Heart left ventricle (tissue), 16 donors: ENCODE measurements at regions not wholly inside any gene's neighbourhood (a gene's known extent, or its start where the extent isn't known, plus 50 kb on each side); places are given as distances from the start of the nearest gene placed in this dataset.

Source experiments
- ATAC-seq, 4 donors: fragments of 200-7000 bp; cut with Tn5 transposase; one replicate each; pipeline ENCODE4 v1.9.1; 2020 to 2022; ENCODE audit warnings: moderate library complexity in 4 of 4, mild to moderate bottlenecking in 3 of 4, moderate number of reproducible peaks in 1 of 4
- DNase-seq, 5 donors: peaks; one replicate each; pipeline ENCODE4 v3.0.0-alpha.2; 2020
- H3K27ac ChIP-seq, 12 donors: fragments of 200-600 bp; sonication (generic) in 4 of 12; one replicate each; pipeline versions ENCODE4 v1.5.0 to v1.8.0; 2016 to 2022; ENCODE audit warnings: mild to moderate bottlenecking in 2 of 12
- H3K27me3 ChIP-seq, 9 donors: fragments of 200-600 bp; sonication (generic) in 2 of 9; one replicate each; pipeline versions ENCODE4 v1.5.1 to v1.8.0; 2016 to 2022; ENCODE audit warnings: mild to moderate bottlenecking in 3 of 9
- H3K36me3 ChIP-seq, 9 donors: fragments of 200-600 bp; sonication (generic) in 2 of 9; one replicate each; pipeline versions ENCODE4 v1.5.0 to v1.8.0; 2018 to 2022; ENCODE audit warnings: mild to moderate bottlenecking in 2 of 9
- H3K4me1 ChIP-seq, 12 donors: fragments of 200-600 bp; sonication (generic) in 4 of 12; one replicate each; pipeline versions ENCODE4 v1.5.0 to v1.8.0; 2016 to 2022; ENCODE audit warnings: mild to moderate bottlenecking in 3 of 12
- H3K4me3 ChIP-seq, 12 donors: fragments of 200-600 bp; sonication (generic) in 4 of 12; one replicate each; pipeline versions ENCODE4 v1.5.0 to v1.8.0; 2017 to 2022; ENCODE audit warnings: mild to moderate bottlenecking in 9 of 12, moderate library complexity in 4 of 12
- H3K9me3 ChIP-seq, 12 donors: fragments of 200-600 bp; sonication (generic) in 4 of 12; one replicate each; pipeline versions ENCODE4 v1.5.0 to v1.8.0; 2016 to 2022; ENCODE audit warnings: mild to moderate bottlenecking in 1 of 12
- POLR2A ChIP-seq, 2 donors: fragments of 450-650 bp; IDR thresholded peaks; one replicate each; pipeline ENCODE4 v1.6.1; 2017; ENCODE audit warnings: antibody characterized with exemption in 2 of 2, mild to moderate bottlenecking in 2 of 2, moderate library complexity in 2 of 2
- WGBS, 4 donors: extraction: QIAGEN DNeasy Blood & Tissue Kit in 2 of 4; methylation state at CpG; one replicate each; pipeline versions ENCODE4 v1.1.5 to v1.1.7; 2013 to 2018; 5-methylcytosine and 5-hydroxymethylcytosine counted together
- intact Hi-C, 10 donors: fragments of 100-400 bp; cut with DNase I; formaldehyde crosslinking; loops; one replicate each; pipeline versions ENCODE4 v1.11.1 to v1.14.2; 2022
- TF ChIP-seq, protein P1 (sequence below), 12 donors: fragments of 200-600 bp; sonication (generic) in 4 of 12; IDR thresholded peaks; one replicate each; pipeline versions ENCODE4 v1.5.0 to v1.8.0; 2018 to 2022; ENCODE audit warnings: antibody characterized with exemption in 12 of 12, mild to moderate bottlenecking in 5 of 12
- donor health status: ischemic (EF 13 %, LVEDD 7.1; RV severe dilation, severe dysfunction).
- donor health status: healthy with polysubstance abuse.
- donor health status: DM: no; HTN: yes; CAD: no.
- donor health status: DM: no; HTN: no; CAD: no.
- donor health status: ischemic (EF 25% LVEDD 6.9; RV normal size, moderate dysfunction).
- donor health status: ischemic (EF 25% LVEDD 5.7; RV mildly dilated, moderate dysfunction).
- donor health status: healthy.
- donor health status: DM: yes; HTN: yes; CAD: no.
- donor health status: ischemic (EF 35%, LVEDD 5.7; RV mildly dilated, moderate dysfunction).
- donor health status: nonischemic (EF 11% LVEDD 7.7; RV severe dilation, severe dysfunction).
- donor health status: DM: yes; HTN: yes; CAD: no.
- donor health status: PGD.
- donor health status: ischemic (EF 29% LVEDD 5.4; RV normal size, mild dysfunction).
- donor health status: nonischemic (EF 23%, LVEDD 6.1; RV moderate dilation, normal function).

DNA sequence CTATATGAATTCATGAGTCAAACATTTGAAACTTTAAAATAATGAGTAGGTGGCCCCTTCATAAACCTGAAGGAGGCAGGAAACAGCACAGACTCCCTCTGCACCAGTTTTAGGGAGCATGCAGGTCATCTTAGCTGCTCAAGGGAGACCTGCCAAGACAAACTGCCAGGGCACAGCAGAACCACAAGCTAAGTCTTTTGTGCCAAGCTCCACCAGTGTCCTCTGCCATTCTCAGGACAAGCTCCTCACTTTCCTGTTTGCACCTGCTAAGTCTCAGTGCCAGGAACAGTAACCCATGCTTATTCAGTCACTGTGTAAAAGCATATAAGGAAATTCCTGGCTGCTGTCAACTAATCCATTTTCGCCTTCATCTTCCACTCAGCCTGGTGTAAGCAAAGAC lies 368.9 kb downstream of the SEC16B start:
- no peaks in the 10 kb centered on the region for H3K36me3 ChIP-seq
- no peak for TF ChIP-seq POLR2A (IDR thresholded peaks at IDR 0.05)
- TF ChIP-seq, protein P1, sequence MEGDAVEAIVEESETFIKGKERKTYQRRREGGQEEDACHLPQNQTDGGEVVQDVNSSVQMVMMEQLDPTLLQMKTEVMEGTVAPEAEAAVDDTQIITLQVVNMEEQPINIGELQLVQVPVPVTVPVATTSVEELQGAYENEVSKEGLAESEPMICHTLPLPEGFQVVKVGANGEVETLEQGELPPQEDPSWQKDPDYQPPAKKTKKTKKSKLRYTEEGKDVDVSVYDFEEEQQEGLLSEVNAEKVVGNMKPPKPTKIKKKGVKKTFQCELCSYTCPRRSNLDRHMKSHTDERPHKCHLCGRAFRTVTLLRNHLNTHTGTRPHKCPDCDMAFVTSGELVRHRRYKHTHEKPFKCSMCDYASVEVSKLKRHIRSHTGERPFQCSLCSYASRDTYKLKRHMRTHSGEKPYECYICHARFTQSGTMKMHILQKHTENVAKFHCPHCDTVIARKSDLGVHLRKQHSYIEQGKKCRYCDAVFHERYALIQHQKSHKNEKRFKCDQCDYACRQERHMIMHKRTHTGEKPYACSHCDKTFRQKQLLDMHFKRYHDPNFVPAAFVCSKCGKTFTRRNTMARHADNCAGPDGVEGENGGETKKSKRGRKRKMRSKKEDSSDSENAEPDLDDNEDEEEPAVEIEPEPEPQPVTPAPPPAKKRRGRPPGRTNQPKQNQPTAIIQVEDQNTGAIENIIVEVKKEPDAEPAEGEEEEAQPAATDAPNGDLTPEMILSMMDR (IDR thresholded peaks at IDR 0.05): no peak
- DNase-seq (no peak), ATAC-seq (no peak)
- H3K4me1 ChIP-seq: no peaks in the 10 kb centered on the region
- no peaks in the 10 kb centered on the region for H3K9me3 ChIP-seq
- intact Hi-C loops: no loop called here
- no peak overlapping the region for H3K4me3 ChIP-seq
- H3K27ac ChIP-seq: no peak overlapping the region
- 63 to 82% (median 78%) methylated on average over 1 of the region's 1 CpG for WGBS, 4 donors
- peaks cover 0 to 15% (median 0%) of the 10 kb centered on the region in 9 donors for H3K27me3 ChIP-seq

DNA sequence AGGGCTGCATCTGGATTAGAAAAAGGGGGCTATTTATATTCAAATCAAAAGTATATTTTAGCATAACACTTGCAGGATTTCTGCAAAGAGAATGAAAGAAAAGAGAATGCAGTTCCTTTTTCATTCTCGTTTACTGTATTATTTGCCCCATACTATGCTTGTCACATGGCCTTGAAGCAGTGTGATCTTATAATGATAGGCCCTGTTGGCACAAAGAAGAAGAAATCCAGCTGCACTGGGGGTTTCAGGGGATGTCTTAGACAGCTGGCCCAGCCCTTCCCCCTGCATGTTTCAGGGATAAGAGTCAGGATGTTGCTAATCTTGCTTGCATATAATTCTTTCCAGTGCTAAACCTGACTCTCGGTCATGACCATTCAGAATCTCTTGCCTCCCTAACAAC lies 369.5 kb downstream of the SEC16B start:
- Histone ChIP-seq H3K27ac (no peak overlapping the region), H3K4me1 (no peaks in the 10 kb centered on the region), H3K4me3 (no peak overlapping the region), H3K9me3 (no peaks in the 10 kb centered on the region), H3K36me3 (no peaks in the 10 kb centered on the region), H3K27me3 (peaks cover 0 to 15% (median 0%) of the 10 kb centered on the region in 9 donors)
- WGBS, 4 donors: 38 to 49% (median 45%) methylated on average over 2 of the region's 2 CpGs
- intact Hi-C loops: no loop called here
- DNase-seq (no peak), ATAC-seq (no peak)
- no peak for TF ChIP-seq POLR2A (IDR thresholded peaks at IDR 0.05)
- TF ChIP-seq, protein P1 (IDR thresholded peaks at IDR 0.05): no peak

DNA sequence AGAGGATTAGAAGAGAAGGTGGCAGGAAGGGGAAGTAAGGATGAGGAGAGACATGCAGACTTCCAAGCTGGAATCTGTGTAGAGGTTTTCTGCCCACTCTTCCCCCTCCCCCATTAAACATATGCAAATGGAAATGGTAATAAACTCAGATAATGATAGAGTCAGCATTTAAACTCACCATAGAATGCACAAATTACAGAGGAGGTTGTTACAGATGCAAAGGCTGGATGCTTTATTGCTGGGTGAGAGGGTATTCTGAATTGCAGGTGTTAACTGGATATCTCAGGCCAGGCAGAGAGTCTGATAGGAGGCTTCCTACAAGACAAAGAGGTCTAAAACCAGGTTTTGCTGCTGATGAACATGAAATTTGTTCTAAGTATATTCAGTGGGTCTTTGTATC lies 372.5 kb downstream of the SEC16B start:
- ATAC-seq (no peak), DNase-seq (no peak)
- Histone ChIP-seq H3K9me3 (no peaks in the 10 kb centered on the region), H3K27me3 (peaks cover 0 to 22% (median 0%) of the 10 kb centered on the region in 9 donors), H3K27ac (no peak overlapping the region), H3K4me1 (no peaks in the 10 kb centered on the region), H3K36me3 (no peaks in the 10 kb centered on the region), H3K4me3 (no peak overlapping the region)
- intact Hi-C loops: loop anchor here in 1 of 10 donors (10.0 kb wide), 1 partner anchor 317 kb away; no protein-coding TSS in a partner anchor
- TF ChIP-seq, protein P1 (IDR thresholded peaks at IDR 0.05): no peak
- TF ChIP-seq POLR2A (IDR thresholded peaks at IDR 0.05): no peak

DNA sequence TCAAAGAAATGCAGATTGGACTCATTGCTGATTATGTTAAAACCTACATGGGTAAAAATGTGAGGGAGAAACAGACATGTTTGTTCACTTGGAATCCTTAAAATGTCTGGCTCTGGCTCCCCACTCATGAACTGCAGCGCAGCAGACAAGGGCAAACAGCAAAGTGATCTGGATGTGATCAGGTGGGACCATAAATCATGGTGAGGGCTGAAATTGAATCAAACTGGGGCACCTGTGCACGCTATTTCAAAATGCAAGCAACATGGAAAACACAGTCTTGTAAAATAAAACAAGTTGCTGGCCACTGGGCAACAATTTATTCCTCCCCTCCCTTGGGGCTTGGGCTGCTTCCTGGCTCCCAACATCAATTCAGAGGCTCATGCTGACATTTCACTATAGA lies 373.4 kb downstream of the SEC16B start:
- Histone ChIP-seq H3K27me3 (peaks cover 0 to 30% (median 0%) of the 10 kb centered on the region in 9 donors), H3K36me3 (no peaks in the 10 kb centered on the region), H3K27ac (no peak overlapping the region), H3K4me1 (no peaks in the 10 kb centered on the region), H3K9me3 (no peaks in the 10 kb centered on the region), H3K4me3 (no peak overlapping the region)
- 58 to 69% (median 62%) methylated on average over 2 of the region's 2 CpGs for WGBS, 4 donors
- intact Hi-C loops: loop anchor here in 1 of 10 donors (10.0 kb wide), 1 partner anchor 318 kb away; no protein-coding TSS in a partner anchor
- DNase-seq (no peak), ATAC-seq (no peak)
- TF ChIP-seq POLR2A (IDR thresholded peaks at IDR 0.05): no peak
- TF ChIP-seq, protein P1 (IDR thresholded peaks at IDR 0.05): no peak
